ENCODE measurements at regions not wholly inside any gene's neighbourhood (a gene's known extent, or its start where the extent isn't known, plus 50 kb on each side); places are given as distances from the start of the nearest gene placed in this dataset.

GRCh38 chr9:91073049-91073810, 271.6 kb downstream of the SYK start:
- no peak for DNase-seq

DNA sequence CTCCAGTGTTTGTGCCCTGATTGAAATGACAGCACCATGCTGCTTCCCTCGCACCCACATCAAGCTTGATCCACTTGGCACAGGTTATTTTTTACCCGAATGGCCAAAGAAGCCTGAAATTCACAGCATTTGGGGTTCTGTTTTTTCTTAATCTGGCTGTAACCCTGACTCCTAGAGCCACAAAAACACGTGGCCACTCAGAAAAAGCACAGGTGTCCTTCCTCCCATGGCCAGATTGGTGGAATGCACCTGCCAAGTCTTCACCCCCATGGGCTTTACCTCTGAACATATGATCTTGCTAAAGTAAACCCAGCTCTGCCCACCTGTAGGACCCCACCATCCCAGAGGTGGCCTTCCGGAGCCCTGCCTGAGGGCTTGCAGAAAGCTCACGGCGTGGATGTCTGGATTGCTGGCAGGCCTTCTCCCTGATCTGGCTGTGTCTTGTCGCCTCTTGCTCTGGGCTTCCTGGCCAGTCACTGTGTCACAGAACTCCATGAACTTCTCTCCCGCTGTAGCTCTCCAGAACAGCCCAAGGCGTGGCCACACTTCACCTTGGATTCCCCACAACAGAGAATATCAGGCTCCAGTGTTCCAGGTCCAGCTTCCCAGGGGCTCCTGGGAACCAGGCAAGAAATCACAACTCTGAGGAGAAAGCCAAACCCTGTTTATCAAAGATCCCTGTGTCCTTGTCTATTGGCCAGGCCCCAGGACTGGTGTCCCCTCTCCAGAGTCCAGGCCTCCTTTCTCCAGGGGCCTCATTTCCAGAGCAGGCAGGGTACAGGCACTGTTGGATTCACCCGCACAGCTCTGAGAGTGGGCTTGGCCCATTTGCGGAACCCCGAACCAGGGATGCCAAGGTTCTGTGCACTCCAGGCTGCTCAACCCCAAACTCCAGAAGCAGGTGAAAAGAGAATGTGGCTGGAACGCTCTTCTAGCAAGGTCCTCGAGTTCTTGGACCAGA, 272.5 kb downstream of the SYK start:
- DNase-seq, result no peak

GRCh38 chr9:91074866-91075265, 273.2 kb downstream of the SYK start:
- DNase-seq, result no peak

DNA sequence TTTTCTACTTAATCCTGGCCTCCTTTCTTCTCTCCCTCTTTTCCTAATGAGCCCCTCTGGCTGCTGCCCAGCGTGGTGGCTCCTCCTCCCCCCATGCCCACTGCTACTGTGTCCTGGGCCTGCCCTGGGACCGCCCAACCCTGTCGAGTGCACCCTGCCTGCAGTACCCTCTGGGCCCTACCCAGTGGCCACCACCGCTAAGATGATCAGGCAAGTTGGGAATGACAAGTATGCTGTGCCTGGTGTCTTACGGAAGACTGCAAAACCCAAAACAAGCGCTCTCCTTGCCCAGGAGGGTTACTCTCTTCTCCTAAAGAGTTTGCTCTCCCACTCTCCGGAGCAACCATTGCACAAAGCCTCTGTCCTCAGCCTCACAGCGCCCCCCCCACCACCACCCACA, 273.7 kb downstream of the SYK start:
- no peak for DNase-seq

GRCh38 chr9:91077624-91078368, 276.2 kb downstream of the SYK start:
- no peak for DNase-seq

DNA sequence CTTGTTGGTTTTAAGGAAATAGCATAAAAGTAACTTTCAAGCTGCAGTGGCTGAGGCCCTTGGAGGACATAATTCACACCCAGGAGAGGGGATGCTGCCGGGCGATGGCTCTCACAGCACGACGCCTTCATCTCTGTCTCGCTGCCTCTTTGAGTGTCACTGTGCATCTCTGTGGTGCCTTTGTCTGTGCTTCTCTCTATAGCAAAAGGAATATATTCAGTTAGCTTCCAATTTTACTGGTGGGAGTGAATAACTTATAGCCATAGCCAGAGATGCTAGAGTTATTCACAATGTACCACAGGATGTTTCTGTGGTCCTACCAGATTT, 276.7 kb downstream of the SYK start:
- DNase-seq, result no peak

DNA sequence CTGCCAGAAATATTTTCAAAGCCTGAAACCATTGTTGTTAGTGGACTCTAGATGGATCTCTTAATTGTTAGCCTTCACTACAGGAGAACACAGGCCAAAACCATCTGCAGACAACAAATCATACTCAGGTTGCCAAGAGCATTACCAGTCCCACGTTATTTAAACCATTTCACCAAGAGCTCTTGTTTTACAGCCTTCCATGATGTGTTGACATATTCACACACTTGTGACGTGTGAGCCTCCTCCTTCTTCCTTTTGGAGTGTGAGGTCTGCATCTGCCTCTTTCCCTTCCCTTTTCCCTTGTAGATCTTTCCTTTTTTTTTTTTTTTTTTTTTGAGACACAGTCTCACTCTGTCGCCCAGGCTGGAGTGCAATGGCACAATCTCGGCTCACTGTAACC, 279.0 kb downstream of the AUH start:
- no peak for DNase-seq

DNA sequence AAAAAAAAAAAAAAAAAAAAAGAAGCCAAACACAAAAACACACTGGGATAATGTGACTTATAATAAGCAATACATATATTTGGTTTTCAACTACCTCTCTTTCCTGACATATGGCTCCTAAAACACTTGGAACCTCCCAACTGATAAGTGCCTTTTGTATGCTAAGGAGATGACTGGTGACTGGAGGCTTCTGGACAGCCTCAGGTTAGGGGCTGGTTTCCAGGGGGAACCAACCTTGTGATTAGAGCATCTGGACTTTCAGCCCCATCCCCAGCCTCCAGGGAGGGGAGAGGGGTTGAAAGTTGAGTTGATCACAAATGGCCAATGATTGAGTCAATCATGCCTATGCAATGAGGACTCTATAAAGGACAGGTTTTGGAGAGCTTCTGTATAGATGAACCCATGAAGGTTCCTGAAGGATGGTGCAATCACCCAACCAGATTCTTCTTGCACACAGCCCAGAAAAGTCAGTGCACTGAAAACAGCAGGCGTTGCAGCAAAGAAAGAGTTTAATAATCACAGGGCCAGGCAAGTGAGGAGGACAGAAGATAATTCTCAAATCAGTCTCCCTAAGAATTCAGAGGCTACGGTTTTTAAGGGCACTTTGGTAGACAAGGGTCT, 276.7 kb downstream of the AUH start:
- DNase-seq, result no peak

- DNase-seq, result no peak
These were observed 276.0 kb downstream of the AUH start for GRCh38 chr9:91085517-91086291.

GRCh38 chr9:91086657-91087461, 274.9 kb downstream of the AUH start:
- DNase-seq, result no peak

GRCh38 chr9:91087462-91087759, 274.3 kb downstream of the AUH start:
- DNase-seq, result no peak

- DNase-seq, result no peak
These were observed 272.2 kb downstream of the AUH start for GRCh38 chr9:91089405-91090129.

DNA sequence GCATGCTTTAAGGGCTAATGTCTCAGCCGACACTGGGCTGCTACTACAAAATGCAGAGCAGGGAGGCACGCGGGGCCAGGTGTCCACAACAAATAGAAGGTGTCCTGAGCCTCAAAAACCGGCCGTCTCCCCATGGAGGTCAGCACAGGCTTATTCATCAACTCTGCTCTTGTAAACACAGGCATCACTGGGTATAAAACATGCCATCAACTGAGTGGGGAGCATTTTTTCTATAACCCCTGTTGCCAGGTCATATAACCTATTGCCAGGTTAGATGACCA, 271.6 kb downstream of the AUH start:
- no peak for DNase-seq

GRCh38 chr9:91092214-91092613, 269.5 kb downstream of the AUH start:
- DNase-seq, result no peak

DNA sequence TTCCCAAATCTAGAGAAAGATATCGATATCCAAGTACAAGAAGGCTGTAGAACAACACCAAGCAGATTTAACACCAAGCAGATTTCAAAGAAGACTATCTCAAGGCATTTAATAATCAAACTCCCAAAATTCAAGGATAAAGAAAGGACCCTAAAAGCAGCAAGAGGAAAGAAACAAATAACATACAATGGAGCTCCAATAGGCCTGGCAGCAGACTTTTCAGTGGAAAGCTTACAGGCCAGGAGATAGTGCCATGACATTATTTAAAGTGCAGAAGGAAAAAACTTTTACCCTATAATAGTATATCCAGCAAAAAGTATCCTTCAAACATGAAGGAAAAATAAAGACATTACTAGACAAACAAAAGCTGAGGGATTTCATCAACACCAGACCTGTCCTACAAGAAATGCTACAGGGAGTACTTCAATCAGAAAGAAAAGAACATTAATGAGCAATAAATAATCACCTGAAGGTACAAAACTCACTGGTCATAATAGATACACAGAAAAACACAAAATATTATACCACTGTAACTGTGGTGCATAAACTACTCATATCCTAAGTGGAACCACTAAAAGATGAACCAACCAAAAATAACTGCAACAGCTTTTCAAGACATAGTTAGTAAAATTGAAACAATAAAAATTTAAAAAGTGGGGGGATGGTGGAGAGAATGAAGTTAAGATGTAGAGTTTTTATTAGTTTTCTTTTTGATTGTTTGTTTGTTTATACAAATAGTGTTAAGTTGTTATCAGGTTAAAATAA, 267.2 kb downstream of the AUH start:
- no peak for DNase-seq

DNA sequence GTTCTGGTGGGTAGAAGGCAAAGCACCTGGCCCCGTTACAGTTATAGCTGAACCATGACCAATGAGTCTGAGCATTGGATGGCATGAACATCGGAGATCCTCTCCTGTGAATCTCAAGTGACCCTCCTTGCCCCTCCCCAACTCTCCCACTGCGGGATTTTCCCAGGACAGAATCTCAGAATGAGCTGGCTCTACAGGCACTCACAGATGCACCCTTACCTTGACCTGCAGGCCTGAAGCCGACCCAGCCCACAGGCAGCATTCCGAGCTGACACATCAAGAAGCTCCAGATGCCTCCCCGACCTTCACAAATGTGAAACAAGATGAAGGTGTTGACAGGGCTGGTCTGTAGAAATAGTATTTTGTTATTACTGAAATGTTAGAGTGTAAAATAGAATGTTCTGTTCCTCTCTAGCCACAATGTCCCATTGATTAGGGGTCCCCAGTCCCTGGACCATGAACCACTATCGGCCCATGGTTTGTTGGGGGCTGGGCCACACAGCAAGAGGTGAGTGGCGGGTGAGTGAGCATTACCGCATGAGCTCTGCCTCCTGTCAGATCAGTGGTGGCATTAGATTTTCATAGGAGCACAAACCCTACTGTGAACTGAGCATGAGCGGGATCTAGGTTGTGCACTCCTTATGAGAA, 263.4 kb downstream of the AUH start:
- no peak for DNase-seq

GRCh38 chr9:91099436-91099835, 262.3 kb downstream of the AUH start:
- DNase-seq, result no peak

- no peak for DNase-seq
These were observed 260.8 kb downstream of the AUH start for GRCh38 chr9:91100878-91101450.

GRCh38 chr9:91101611-91102168, 260.0 kb downstream of the AUH start:
- no peak for DNase-seq

Measured in 8988T (cell line).